ENCODE measurements at regions not wholly inside any gene's neighbourhood (a gene's known extent, or its start where the extent isn't known, plus 50 kb on each side); places are given as distances from the start of the nearest gene placed in this dataset.

DNA sequence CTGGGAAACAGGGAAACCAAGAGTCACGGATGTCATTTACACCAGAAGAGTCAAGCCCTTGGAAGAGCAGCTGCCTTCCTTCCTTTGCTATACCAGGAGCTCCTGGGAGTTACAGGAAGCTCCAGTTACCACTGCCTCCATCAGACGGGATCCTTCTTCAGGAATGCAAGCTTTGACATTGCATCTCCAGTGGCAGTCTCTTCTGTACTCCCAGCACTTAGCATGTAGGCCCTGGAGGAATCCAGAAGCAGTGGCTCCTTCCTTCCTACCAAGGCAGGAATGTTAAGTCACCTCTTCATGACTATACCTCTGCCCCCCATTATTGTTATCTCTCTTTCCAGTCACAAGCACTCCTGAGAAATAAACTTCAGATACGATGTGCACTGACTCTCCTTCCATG lies 836.0 kb downstream of the MAFB start:
- no peak for DNase-seq

DNA sequence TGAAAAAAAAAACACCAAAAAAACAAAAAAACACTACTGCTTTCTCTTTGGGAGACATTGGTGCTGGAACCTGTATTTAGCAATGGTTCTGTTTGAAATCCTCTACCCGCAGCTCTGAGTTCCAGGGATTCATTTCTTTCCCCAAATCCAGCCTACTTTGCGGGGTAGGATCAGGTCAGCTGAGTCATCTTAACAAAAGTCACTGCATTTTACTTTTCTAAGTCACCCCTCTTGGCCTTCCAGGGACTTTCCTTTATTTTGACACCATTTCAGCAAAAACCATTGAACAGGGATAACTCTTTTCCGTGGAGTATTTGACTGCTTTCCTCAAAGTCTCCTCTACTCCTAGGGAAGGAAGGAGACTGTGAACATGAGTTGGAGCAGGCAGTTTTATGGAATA lies 837.6 kb downstream of the MAFB start:
- DNase-seq: no peak

DNA sequence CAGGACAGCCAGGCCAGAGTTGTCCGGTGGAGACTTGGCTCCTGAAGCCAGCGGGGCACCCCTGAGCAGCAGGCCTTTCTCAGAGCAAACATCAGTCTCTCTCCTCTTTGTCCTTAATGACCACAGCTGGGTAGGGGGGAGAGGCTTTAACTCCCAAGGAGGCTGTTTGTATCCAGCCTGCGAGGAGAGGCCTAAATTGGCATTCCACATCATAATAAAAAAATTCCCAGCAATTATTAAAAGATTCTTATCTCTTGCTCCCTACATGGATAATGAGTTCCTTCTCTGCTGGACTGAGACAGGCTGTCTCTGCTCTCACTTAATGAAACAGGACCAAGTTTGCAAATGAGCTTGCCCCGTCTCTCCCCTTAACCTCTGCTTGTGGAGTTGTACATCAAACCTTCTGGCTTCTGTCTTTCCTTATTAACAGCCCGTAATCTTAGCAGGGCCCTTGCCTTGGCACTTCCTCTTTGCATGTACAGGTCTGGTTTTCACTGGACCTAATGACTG lies 838.2 kb downstream of the MAFB start:
- DNase-seq: no peak

DNA sequence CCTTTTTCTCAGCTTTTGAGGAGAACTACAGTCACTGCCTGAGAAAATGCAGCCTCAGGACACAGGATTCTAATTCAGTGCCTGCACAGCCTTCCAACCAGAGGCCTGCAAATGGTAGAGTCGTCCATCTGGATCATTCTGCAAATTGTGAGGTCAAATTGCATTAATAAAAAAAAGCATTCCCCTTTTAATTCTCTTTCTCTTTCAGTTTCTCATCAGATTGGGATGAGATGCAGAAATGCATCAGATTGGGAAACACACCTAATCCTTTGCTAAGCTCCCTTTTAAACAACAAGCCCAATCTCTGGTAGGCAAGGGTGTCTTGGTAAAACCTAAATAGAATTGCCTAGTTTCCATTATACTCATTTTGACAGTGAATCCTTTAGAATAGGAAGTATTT lies 838.8 kb downstream of the MAFB start:
- DNase-seq: no peak

DNA sequence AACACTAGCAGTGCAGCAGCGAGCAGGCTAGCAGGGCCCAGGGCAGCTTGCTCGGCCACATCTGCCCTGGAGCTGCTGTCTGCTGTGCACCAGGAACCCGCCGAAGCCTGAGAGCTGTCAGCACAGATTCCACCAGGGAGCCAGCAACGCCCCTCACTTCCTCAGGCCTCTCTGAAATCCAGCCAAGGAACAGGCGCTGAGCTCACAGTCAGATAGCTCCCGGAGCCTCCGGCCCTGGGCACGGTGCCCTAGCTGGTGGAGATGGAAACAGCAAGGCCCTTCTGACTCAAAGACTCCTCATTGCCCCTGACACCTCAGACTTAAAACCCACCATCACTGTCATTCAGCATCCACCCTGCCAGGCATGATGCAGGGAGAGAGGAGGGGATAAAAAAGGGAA lies 839.4 kb downstream of the MAFB start:
- no peak for DNase-seq

DNA sequence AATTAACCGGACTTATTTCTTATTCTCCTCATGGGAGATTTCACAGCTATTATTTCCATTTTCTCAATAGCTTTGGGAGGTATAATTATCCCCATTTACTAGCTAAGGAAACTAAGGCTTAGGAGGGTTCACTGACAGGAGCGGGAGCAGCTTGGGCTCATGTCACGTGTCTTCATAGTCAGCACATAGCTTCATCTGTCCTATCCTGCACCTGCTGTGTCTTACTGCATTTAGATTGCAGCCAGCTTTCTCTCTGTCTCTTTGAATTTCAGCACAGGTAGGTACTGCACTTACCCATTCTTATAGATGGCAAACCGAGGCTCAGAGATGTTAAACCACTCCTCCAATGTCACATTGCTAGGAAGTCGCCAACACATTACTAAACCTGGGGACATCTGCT lies 839.9 kb downstream of the MAFB start:
- no peak for DNase-seq

DNA sequence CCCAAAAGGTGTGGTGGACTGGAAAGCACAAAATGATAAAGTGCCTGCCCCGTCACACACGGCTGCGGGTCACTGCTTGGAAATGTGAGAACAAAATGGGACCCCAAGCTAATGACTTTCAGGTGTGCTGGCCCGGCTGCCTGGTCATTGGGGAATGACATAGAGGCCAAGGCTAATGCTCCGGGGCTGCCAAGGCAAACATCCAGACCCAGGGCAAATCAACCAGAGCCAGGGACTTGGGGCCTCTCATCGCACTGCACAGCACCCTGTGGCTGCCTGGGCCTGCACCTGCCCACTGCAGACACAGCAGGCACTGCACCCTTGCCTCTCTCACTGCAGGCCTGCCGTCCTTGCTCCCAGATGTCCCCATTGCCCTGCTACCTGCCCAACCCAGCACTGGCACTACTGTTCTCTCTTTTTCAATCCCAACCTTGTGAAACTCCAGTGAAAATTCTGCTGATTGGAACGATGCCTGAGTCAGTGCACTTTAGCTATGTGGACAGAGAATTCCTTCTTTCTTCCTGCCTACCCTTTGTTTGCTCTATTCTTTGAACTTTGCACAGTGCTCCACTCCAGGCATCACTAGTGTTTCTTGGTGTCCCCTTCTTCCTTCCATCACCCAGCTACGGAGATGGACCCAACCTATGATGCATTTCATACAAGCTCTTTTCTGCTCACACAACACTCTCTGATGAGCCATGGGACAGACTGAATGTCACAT lies 849.5 kb downstream of the MAFB start:
- DNase-seq: no peak

DNA sequence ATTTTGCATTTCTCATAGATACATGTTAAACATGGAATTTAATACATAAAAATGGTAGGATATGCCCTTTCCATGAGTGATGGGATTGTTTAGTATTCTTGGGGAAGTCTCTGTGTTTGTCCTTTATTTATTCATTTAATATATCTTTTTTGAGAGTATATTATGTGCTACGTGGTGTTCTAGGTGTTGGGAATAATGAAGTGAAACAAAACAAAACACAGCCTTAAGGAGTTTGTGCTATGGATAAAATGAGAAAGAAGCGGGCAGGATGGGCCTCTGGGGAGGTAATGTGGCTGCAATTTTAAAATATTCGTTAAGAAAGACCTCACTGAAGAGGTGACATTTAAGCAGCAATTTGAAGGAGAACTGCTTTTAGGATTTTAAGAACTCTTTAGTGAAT lies 851.5 kb downstream of the MAFB start:
- DNase-seq: no peak

DNA sequence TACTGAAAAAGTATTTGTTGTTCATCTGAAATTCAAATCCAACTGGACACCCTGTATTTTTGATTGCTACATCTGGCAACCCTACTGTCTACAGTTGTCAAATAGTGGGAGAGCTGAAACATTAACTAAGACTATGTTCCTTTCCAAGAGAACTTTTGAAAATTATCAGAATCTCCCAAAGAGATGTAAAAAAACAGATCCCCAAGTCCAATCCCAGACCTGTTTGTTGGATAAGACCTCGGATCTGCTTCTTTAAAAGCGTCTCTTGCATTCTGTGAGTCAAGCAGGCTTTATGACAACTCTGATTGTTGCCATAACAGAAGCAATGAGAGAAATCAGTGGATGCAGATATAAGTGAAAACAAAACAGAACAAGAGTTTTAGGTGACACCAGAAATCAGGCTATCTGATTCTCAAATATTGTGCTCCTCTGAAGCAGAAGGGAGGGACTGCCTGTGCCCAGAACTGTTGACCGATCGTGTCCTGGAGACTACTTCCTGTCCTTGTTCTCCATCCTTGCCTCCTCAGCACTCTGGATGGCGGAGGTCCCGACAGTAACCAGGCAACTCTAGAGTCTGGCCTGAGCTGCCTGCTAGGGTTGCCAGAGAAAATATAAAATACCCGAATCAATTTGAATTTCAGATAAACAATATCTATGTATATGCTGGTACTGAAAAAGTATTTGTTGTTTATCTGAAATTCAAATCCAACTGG lies 853.8 kb downstream of the MAFB start:
- DNase-seq: no peak

DNA sequence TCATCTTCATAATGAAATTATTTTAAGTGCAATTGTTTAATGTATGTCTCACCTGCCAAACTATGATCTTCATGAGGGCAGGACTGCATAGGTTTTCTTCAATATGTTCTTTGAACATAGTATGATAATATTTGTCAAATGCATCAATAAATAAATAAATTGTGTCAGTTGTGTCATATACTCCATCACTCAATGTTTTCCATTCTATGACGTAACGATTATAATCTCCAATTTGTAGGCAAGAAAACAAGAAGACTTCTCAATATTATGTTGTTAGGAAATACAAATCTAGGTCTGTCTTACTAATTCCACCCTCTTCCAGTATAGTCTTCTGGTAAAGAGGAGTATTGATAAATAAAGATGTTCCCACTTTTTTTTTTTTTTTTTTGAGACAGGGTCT lies 858.1 kb downstream of the MAFB start:
- DNase-seq: no peak

DNA sequence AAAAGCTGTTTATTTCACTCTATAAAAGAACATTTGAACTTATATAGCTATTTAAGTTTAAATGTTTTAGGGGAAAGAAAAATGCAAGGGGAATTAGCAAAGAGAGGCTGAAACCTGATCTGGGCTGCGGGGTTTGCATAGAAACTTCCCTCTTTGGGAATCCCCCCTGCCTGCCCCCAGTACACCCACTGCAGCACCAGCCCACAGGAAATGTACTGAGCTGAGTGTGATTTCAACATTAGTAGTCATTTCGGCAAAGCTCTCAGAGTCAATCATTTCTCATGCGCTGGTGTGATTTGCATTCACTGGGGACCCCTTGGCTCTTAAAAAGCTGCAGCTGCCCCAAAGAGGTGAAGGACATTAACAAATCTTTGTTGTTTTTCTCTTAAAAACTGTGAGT lies 859.4 kb downstream of the MAFB start:
- no peak for DNase-seq

DNA sequence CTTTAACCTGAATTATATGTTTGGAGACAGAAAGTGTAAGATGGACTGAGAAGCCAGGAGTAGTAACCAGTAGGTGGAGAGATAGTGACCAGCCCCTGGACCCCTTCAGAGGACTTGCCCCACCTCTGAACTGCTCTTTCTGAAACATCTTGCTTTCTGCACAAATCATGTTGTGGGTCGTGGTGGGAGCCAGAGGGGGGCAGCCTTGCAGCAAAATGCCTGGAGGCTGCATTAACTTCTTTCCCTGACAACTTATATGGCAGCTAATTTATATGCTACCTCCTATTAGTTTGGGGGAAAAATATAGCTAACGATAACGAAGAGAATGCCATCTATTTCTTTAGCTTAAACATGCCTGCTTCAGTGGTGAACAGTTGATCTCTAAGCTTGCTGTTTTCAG lies 859.8 kb downstream of the MAFB start:
- no peak for DNase-seq

DNA sequence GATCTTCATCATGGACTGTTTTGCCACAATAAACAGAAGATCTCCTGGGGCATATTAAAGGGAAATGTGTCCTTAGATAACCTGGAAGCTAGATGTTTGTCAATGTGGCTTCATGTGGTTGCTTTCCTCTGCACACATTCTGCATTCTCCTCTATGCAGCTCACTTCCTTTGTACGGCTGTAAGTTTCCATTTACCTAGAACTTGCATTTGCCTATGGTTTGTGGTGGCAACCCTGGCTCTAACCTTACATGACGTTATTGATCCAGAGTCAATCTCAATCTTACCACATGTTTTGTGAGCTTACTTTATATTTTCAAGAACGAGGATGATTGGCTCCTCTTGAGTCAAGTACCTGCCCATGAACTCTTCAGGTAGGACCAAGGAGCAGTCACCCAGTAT lies 863.1 kb downstream of the MAFB start:
- DNase-seq: no peak

DNA sequence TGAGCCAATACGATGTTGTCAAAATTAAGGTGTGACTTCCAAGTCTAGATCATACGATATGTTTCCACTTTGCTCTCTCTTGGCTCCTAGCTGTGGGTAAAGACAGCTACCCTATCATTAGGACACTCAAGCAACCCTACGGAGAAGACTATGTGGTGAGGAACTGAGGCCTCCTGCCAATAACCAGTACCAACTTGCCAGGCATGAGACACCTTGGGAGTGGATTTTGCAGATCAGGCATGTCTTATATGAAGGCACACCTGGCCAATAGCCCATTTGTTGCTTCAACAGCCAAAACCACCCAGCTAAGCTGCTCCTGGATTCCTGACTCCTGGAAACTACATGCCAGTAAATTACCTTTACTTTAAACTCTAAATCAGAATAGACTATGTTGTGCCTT lies 863.4 kb downstream of the DHX35 start:
- no peak for DNase-seq

DNA sequence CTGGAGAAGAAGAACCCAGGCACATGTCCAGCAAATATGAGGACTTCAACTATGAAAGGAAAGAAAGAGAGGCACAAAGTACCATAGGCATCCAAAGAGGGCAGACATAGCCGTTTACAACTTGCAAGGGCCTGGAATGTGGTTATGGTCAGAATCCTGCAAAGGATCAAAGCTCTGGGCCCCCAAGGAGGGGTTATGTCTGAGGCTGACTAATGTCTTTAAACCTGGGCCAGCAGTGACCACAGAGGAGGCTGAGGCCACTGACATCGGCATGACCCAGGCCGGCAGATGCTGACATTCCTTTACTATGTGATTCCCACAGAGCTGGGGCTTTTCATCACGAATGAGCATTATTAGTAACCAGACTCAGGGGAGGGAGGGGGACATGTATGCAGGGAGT lies 861.1 kb downstream of the DHX35 start:
- no peak for DNase-seq

DNA sequence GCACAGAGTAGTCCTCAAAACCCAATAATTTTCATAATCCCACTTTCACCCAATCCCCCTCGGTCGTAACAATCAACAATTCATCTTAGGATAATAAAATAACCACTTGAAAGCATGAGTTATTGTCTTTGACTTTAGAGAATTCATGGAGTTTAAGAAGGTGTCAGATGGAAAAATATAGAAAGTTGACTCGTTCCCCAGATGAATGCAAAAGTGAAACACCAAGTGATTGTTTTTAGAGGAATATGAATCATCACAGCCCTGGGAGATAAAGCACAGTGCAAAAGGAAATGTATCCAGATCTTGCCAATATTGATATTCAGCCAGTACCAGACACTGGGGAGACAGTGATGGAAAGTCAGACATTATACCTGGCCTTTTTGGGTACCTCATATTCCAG lies 860.5 kb downstream of the DHX35 start:
- DNase-seq: no peak

DNA sequence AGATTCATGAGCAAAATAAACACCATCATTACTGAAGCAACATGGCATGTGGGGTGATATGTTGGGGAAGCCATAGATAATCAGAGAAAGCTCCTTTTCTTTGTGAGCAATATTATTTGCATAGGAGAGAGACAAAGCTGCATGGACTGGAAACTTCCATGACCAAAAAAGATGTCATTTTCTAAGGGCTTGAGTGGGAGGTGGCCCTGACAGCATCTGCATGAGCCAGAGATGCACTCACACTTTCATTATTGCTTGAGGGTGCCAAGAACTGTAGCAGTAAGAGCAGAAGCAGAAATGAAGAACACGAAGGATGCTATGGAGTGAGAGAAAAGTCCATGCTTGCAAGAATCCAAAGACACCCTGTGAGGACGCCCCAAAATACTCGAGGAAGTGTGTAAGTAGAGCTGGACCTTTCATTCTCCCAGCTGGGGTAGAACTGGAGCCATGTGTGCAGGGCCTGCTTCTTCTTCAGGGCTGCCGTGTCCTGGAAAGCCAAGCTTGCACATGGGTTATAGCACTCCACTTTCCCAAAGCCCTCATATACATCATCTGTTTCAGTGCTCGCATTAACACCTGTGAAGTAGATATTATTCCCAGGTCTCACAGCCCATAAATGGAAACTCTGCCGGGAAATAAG lies 851.2 kb downstream of the DHX35 start:
- DNase-seq: no peak

DNA sequence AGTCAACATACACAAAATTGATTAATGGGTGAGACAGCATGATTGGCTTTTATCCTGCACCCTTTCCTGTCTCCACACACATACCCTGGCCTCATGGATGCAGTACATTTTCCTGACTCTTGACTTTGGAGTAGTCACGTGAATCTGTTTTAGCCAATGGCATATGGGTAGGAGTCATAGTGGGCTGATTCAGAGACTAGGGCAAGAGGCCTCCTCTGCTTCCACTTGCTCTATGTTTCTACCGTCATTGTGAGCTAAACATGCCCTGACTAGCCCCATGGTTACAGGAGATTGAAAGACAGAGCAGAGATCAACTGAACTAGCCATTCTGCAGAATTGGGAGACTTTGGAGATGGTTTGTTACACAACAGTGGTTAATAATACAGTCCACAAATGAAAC lies 850.0 kb downstream of the DHX35 start:
- no peak for DNase-seq

DNA sequence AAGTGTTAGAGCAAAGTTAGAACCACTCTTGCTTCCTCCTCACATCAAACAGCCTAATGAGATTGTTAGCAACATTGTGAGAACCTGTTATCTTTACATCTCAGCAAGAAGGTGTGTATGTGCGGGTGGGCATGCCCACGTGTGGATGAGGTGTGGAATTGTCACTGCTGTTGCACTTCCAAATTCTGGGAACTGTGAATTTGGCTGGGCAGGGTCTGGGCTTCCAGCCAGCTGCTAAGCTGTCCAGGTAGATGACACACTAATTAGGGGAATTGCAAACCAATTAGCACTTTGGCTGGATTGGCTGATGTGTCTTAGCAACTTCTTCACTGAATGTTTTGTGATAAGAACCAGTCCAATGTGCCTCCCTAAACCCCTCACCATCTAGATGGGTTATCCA lies 848.2 kb downstream of the DHX35 start:
- no peak for DNase-seq

DNA sequence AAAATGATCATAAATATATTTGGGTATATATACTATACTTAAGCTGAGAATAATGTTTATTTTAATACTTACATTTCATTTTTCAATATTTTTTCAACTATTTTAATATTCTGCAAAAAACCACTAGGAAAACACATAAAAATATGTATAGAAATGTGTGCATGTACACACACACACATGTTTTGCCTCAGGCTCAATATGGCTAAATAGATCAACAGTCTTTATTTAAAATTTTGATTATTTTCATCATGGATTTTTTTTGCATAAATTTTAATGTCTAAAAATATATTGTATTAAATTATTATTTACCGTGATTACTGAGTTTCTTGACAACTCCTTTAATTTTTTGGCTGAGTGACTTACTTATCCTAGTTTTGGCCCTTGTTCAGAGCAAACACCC lies 846.5 kb downstream of the DHX35 start:
- DNase-seq: no peak

DNA sequence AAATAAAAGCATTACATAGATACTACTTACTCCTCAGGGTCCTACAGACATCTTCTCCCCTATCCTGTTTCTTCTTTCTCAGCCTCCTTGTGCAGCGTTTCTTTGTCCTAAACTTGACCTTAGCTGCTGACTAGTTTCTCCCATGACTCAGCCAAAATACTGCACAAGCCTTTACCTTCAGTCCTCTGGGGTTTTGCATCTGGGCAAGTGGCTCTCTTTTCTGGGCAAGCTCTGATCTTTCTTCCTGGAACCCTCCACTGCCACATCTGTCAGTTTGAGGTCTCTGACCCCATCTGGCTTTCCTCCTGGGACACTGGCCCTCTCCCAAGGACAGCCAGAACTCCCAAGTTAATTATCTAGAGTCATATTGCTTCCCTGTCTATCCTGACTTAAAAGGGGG lies 838.4 kb downstream of the DHX35 start:
- DNase-seq: no peak

DNA sequence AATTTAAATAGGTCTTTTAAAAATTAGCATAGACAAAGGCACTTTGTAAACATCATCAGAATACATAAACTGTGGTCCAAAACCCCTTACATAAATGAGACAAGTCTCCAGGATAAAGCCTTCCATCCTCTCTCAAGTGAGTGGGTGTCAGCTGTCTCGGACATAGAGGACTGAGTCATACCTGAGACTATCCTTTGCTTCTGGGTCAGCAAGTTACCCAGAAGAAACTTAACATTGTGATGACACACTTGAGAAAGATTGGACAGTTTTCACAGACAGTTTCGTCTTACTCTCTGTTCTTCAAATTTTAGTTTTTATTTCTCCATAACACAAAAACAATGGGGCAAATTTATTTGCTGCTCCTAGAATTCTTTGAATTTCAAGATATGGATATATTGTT lies 838.0 kb downstream of the DHX35 start:
- DNase-seq: no peak

DNA sequence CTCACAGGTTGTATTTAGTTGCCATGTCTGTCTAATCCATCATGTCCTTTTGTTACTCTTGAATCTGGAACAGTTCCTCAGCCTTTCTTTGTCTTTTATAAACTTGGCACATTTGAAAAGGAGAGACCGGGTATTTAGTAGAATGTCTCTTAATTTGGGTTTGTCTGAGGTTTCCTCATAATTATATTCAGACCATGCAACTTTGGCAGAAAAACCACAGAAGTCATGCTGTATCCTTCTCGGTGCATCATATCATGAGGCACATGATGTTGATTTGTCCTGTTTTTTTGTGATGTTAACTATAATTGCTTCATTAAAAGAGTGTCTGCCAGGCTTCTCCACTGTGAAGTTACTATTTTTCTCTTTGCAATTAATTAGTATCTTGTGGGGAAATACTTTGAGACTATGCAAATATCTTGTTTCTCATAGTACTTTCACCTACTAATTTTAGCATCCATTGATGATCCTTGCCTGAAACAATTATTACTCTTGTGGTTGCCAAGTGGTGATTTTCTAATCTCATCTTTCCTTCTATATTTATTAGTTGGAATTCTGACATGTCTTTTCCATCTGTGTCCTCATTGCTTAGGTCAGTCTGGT lies 837.3 kb downstream of the DHX35 start:
- no peak for DNase-seq
